GM18873 (cell line): ENCODE measurements at regions not wholly inside any gene's neighbourhood (a gene's known extent, or its start where the extent isn't known, plus 50 kb on each side); places are given as distances from the start of the nearest gene placed in this dataset.
"Not testable (repeated sequence)": the region's sequence is repeated elsewhere in the genome, so short reads cannot be mapped to it uniquely, and the experiment has no call there.

Experiments used
- ATAC-seq: cut with Tn5 transposase; IDR thresholded peaks from one replicate; pipeline ENCODE4 v1.9.1; 2021; ENCODE audit warnings: mild to moderate bottlenecking, moderate library complexity, moderate number of reproducible peaks; ENCODE audit not compliant: unreplicated experiment, low FRiP score

GRCh38 chr5:87671146-87671545, 258.4 kb upstream of the CCNH start:
- no peak for ATAC-seq

- no peak for ATAC-seq
Measured at GRCh38 chr5:87665166-87665565, 252.4 kb upstream of the CCNH start.

GRCh38 chr5:87661784-87662566, 249.2 kb upstream of the CCNH start:
- no peak for ATAC-seq

GRCh38 chr5:87653242-87653641, 240.5 kb upstream of the CCNH start:
- ATAC-seq: no peak

- ATAC-seq: no peak
Measured at GRCh38 chr5:87650284-87650683, 237.6 kb upstream of the CCNH start.

- no peak for ATAC-seq
Measured at GRCh38 chr5:87649455-87649854, 236.7 kb upstream of the CCNH start.

- ATAC-seq: no peak
Measured at GRCh38 chr5:87645224-87645623, 232.5 kb upstream of the CCNH start.

GRCh38 chr5:87640902-87641301, 228.2 kb upstream of the CCNH start:
- ATAC-seq: no peak

GRCh38 chr5:87627363-87627762, 214.6 kb upstream of the CCNH start:
- no peak for ATAC-seq

- ATAC-seq: no peak
Measured at GRCh38 chr5:87608385-87608784, 195.7 kb upstream of the CCNH start.

- no peak for ATAC-seq
Measured at GRCh38 chr5:87605663-87606062, 192.9 kb upstream of the CCNH start.

GRCh38 chr5:87599778-87600177, 187.0 kb upstream of the CCNH start:
- ATAC-seq: no peak

GRCh38 chr5:87598460-87598859, 185.7 kb upstream of the CCNH start:
- ATAC-seq: no peak

- ATAC-seq: no peak
Measured at GRCh38 chr5:87594566-87594965, 181.8 kb upstream of the CCNH start.

- ATAC-seq: no peak
Measured at GRCh38 chr5:87589587-87589986, 176.9 kb upstream of the CCNH start.

- no peak for ATAC-seq
Measured at GRCh38 chr5:87588316-87588715, 175.6 kb upstream of the CCNH start.

- not testable (repeated sequence) for ATAC-seq
Measured at GRCh38 chr5:87583704-87584103, 171.0 kb upstream of the CCNH start.

GRCh38 chr5:87582149-87582548, 169.4 kb upstream of the CCNH start:
- no peak for ATAC-seq

GRCh38 chr5:87581661-87582060, 168.9 kb upstream of the CCNH start:
- no peak for ATAC-seq

GRCh38 chr5:87579678-87580077, 166.9 kb upstream of the CCNH start:
- ATAC-seq: no peak

GRCh38 chr5:87576867-87577266, 164.1 kb upstream of the CCNH start:
- ATAC-seq: no peak

- ATAC-seq: not testable (repeated sequence)
Measured at GRCh38 chr5:87576306-87576705, 163.6 kb upstream of the CCNH start.

GRCh38 chr5:87574106-87574505, 161.4 kb upstream of the CCNH start:
- no peak for ATAC-seq
